MM.1S (cell line): ENCODE measurements at regions not wholly inside any gene's neighbourhood (a gene's known extent, or its start where the extent isn't known, plus 50 kb on each side); places are given as distances from the start of the nearest gene placed in this dataset.

Experiments
- DNase-seq: peaks from one replicate; pipeline ENCODE4 v3.0.0-alpha.2; 2015
- H2AFZ ChIP-seq: fragments of 300-600 bp; sonication (generic); 2 replicates; pipeline ENCODE4 v1.6.0; 2016; ENCODE audit warnings: antibody characterized with exemption, low read length
- H3F3A ChIP-seq: fragments of 300-600 bp; sonication (generic); 2 replicates; pipeline ENCODE4 v1.6.1; 2016; ENCODE audit warnings: mild to moderate bottlenecking, antibody characterized with exemption, low read length, moderate library complexity, mixed read lengths; ENCODE audit not compliant: insufficient read depth
- H3K27ac ChIP-seq: fragments of 300-600 bp; sonication (generic); 2 replicates; pipeline ENCODE4 v1.5.1; 2016; ENCODE audit warnings: mild to moderate bottlenecking, low read length
- H3K27me3 ChIP-seq: fragments of 300-600 bp; sonication (generic); replicated peaks from 2 replicates; pipeline ENCODE4 v1.6.0; 2016; ENCODE audit warnings: low read length; ENCODE audit not compliant: insufficient read depth
- H3K36me3 ChIP-seq: fragments of 300-600 bp; sonication (generic); replicated peaks from 2 replicates; pipeline ENCODE4 v1.6.1; 2016; ENCODE audit warnings: mild to moderate bottlenecking, low read length, mixed read lengths; ENCODE audit not compliant: insufficient read depth
- H3K4me1 ChIP-seq: fragments of 300-600 bp; sonication (generic); 2 replicates; pipeline ENCODE4 v1.6.1; 2016; ENCODE audit warnings: low read length, mixed read lengths
- H3K4me2 ChIP-seq: fragments of 300-600 bp; sonication (generic); 2 replicates; pipeline ENCODE4 v1.6.0; 2016; ENCODE audit warnings: low read depth, low read length
- H3K4me3 ChIP-seq: fragments of 300-600 bp; sonication (generic); 2 replicates; pipeline ENCODE4 v1.5.1; 2016; ENCODE audit warnings: low read length, mixed read lengths
- H3K79me2 ChIP-seq: fragments of 300-600 bp; sonication (generic); 2 replicates; pipeline ENCODE4 v1.6.1; 2016; ENCODE audit warnings: mixed run types, low read length, mixed read lengths
- H3K9ac ChIP-seq: fragments of 300-600 bp; sonication (generic); 2 replicates; pipeline ENCODE4 v1.6.1; 2016; ENCODE audit warnings: low read length, mixed read lengths
- H3K9me2 ChIP-seq: fragments of 300-600 bp; sonication (generic); replicated peaks from 2 replicates; pipeline ENCODE4 v1.6.1; 2016; ENCODE audit warnings: mild to moderate bottlenecking, low read length, mixed read lengths; ENCODE audit not compliant: insufficient read depth
- H3K9me3 ChIP-seq: fragments of 300-600 bp; sonication (generic); replicated peaks from 2 replicates; pipeline ENCODE4 v1.6.1; 2016; ENCODE audit warnings: mild to moderate bottlenecking, low read length, mixed read lengths; ENCODE audit not compliant: insufficient read depth
- H4K20me1 ChIP-seq: fragments of 300-600 bp; sonication (generic); 2 replicates; pipeline ENCODE4 v1.6.1; 2016; ENCODE audit warnings: mild to moderate bottlenecking, low read length, moderate library complexity, mixed read lengths; ENCODE audit not compliant: insufficient read depth
- CTCF ChIP-seq: fragments of 300-600 bp; sonication (generic); IDR thresholded peaks from 2 replicates; pipeline ENCODE4 v1.5.1; 2016; ENCODE audit warnings: antibody characterized with exemption, low read length, mixed read lengths
- EZH2 ChIP-seq: fragments of 300-600 bp; sonication (generic); optimal IDR thresholded peaks from 2 replicates; pipeline ENCODE3; 2017; ENCODE audit warnings: low read depth, mild to moderate bottlenecking, antibody characterized with exemption, low read length, mixed read lengths
- EZH2phosphoT487 ChIP-seq: fragments of 300-600 bp; sonication (generic); IDR thresholded peaks from 2 replicates; pipeline ENCODE4 v1.6.1; 2018; ENCODE audit warnings: antibody characterized with exemption, low read length

- no peak overlapping the region for H2AFZ ChIP-seq
- H3K27ac ChIP-seq: no peak overlapping the region
- no peaks in the 10 kb centered on the region for H3F3A ChIP-seq
- H3K4me2 ChIP-seq: no peak overlapping the region
- H3K9ac ChIP-seq: no peak overlapping the region
- H3K79me2 ChIP-seq: no peaks in the 10 kb centered on the region
- no peaks in the 10 kb centered on the region for H3K4me1 ChIP-seq
- H3K36me3 ChIP-seq: no peaks in the 10 kb centered on the region
- no peaks in the 10 kb centered on the region for H4K20me1 ChIP-seq
- no peak for DNase-seq
- no peaks in the 10 kb centered on the region for H3K27me3 ChIP-seq
- H3K9me3 ChIP-seq: no peaks in the 10 kb centered on the region
- no peaks in the 10 kb centered on the region for H3K9me2 ChIP-seq
- TF ChIP-seq CTCF: no peak
- no peak for TF ChIP-seq EZH2phosphoT487
- no peak for TF ChIP-seq EZH2
- no peak overlapping the region for H3K4me3 ChIP-seq
These were observed 278.9 kb downstream of the ADGRL2 start for GRCh38 chr1:82079607-82080006.

- Histone ChIP-seq H3F3A (no peaks in the 10 kb centered on the region), H3K36me3 (no peaks in the 10 kb centered on the region), H3K9me2 (no peaks in the 10 kb centered on the region), H3K9ac (no peak overlapping the region), H3K27ac (no peak overlapping the region), H3K4me3 (no peak overlapping the region), H3K4me1 (no peaks in the 10 kb centered on the region), H3K79me2 (no peaks in the 10 kb centered on the region), H3K9me3 (no peaks in the 10 kb centered on the region), H3K4me2 (no peak overlapping the region), H4K20me1 (no peaks in the 10 kb centered on the region), H2AFZ (no peak overlapping the region), H3K27me3 (no peaks in the 10 kb centered on the region)
- no peak for TF ChIP-seq EZH2
- TF ChIP-seq EZH2phosphoT487: no peak
- TF ChIP-seq CTCF: no peak
- no peak for DNase-seq
These were observed 272.9 kb downstream of the ADGRL2 start for GRCh38 chr1:82073659-82074058.

GRCh38 chr1:82073071-82073470 lies 272.3 kb downstream of the ADGRL2 start:
- Histone ChIP-seq H4K20me1 (no peaks in the 10 kb centered on the region), H3K27me3 (no peaks in the 10 kb centered on the region), H3K79me2 (no peaks in the 10 kb centered on the region), H3K9ac (no peak overlapping the region), H3K27ac (no peak overlapping the region), H3K36me3 (no peaks in the 10 kb centered on the region), H3K9me3 (no peaks in the 10 kb centered on the region), H3K4me3 (no peak overlapping the region), H3K4me1 (no peaks in the 10 kb centered on the region), H3K9me2 (no peaks in the 10 kb centered on the region), H2AFZ (no peak overlapping the region), H3K4me2 (no peak overlapping the region), H3F3A (no peaks in the 10 kb centered on the region)
- no peak for DNase-seq
- no peak for TF ChIP-seq EZH2phosphoT487
- TF ChIP-seq EZH2: no peak
- TF ChIP-seq CTCF: no peak
